ES-I3 (cell line): ENCODE measurements at regions not wholly inside any gene's neighbourhood (a gene's known extent, or its start where the extent isn't known, plus 50 kb on each side); places are given as distances from the start of the nearest gene placed in this dataset.

ENCODE experiments used
- H3K36me3 ChIP-seq: 2 replicates; pipeline ENCODE4 v1.6.1; 2013; ENCODE audit warnings: mild to moderate bottlenecking, low read length, control low read depth, moderate library complexity; ENCODE audit not compliant: insufficient read depth
- H3K4me1 ChIP-seq: 2 replicates; pipeline ENCODE4 v1.6.1; 2013; ENCODE audit warnings: mild to moderate bottlenecking, control low read depth, low read length; ENCODE audit not compliant: insufficient read depth
- H3K9ac ChIP-seq: 2 replicates; pipeline ENCODE4 v1.6.1; 2013; ENCODE audit warnings: low read depth, mild to moderate bottlenecking, low read length, moderate library complexity
- H3K9me3 ChIP-seq: 2 replicates; pipeline ENCODE4 v1.6.1; 2013; ENCODE audit warnings: mild to moderate bottlenecking, low read length, moderate library complexity; ENCODE audit not compliant: control insufficient read depth, insufficient read depth

- Histone ChIP-seq H3K36me3 (no peaks in the 10 kb centered on the region), H3K4me1 (no peaks in the 10 kb centered on the region), H3K9ac (no peak overlapping the region), H3K9me3 (no peaks in the 10 kb centered on the region)
Measured at GRCh38 chr22:22432937-22433336, 75.6 kb downstream of the ZNF280B start.

DNA sequence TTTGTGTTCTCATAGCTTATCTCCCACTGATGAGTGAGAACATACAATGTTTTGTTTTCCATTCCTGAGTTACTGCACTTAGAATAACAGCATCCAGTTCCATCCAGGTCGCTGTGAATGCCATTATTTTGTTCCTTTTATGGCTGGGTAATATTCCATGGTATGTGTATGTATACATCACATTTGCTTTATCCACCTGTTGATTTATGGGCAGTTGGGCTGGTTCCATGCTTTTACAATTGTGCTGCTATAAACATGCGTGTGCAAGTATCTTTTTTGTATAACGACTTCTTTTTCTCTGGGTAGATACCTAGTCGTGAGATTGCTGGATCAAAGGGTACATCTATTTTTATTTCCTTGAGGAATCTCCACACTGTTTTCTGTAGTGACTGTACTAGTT is 74.8 kb downstream of the ZNF280B start:
- H3K36me3 ChIP-seq: no peaks in the 10 kb centered on the region
- H3K9ac ChIP-seq: no peak overlapping the region
- no peaks in the 10 kb centered on the region for H3K9me3 ChIP-seq
- no peaks in the 10 kb centered on the region for H3K4me1 ChIP-seq
